NAMALWA (cell line): ENCODE measurements at regions not wholly inside any gene's neighbourhood (a gene's known extent, or its start where the extent isn't known, plus 50 kb on each side); places are given as distances from the start of the nearest gene placed in this dataset.

Experiments used
- DNase-seq: peaks from one replicate; pipeline ENCODE4 v3.0.0-alpha.2; 2015; ENCODE audit warnings: low spot score

DNA sequence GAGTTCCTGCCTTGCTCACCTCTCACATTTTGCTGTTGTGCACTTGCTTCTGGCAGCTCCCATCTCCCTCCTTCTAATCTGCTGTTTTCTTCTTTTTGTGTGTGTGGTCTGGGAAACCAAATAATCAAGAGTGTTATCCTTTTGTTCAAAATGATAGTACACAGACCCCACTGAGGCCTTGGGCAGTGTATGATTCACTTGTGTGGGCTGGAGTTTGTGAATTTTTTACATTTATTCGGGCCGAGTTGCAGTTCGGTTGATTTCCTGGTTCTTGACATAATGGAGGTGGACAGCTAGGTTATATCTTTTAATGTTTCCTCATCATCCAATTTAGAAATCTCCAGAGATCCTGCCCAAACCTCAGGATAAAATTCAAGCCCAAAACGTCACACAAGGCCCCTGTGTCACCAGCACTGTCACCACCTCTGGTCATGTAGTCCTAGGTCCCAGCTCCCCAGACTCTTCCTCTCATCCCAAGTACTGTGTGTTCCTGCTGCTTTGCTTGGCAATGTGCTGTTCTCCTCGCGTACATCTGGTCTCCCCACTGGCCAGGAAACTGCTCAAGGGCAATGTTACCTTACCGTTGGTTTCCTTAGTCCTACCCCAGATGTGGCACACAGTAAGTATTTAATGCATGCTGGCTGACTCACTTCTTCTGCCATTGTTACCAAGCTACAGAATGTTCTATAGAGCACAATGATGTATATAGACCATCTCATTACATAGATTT, 55.7 kb upstream of the PHACTR2 start:
- no peak for DNase-seq

DNA sequence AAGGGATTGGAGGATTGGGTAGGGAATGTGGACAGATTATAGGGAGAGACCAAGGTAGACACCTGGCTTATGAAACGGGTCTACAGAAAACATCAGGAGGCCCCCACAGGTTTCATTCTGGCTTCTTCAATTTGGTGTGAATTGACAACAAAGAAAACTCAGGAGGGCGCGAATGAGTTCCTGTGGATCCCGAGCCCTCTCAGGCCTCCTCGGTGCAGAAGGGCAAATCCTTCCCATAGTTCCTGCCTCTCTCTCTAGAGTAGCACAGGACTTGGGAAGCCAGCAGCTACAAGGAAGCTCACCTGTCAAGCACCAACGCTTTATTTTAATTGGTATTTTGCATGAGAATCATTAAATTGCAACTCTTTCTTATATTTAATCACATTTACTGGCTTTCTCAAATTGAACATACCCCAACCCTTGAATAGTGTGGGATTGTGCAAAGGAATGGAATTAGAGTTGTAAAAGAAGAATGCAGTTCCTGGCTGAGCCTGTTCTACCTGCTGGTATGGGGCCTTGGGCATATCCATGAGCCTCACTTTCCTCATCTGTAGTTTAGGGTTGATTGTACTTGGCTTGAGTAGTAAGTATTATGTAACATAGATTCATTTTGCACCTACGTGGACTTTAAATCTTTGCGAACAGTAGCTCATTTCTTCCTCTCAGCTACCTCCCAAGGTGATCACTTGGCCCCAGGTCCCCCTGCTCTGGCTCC, 56.4 kb upstream of the PHACTR2 start:
- DNase-seq, result no peak

DNA sequence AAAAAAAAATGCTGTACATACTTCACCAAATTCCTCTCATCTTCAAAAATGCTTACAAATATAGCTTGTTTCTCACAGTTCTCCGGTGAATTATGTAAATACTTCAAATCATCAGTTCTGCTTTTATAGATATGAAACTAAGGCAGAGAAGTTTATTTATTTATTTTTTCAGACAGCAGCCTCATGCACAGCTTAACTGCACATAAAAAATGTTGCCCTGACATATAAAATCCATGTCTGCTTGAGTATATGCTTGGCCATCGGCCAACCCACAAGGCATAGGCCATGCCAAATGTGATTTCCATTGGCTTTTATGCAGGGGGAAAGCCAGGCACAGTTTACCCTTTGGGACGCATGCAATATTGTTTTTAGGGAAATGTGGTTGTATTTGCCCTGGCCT, 57.3 kb upstream of the PHACTR2 start:
- peak; percentile 6 for DNase-seq

GRCh38 chr6:143619824-143620401, 57.9 kb upstream of the PHACTR2 start:
- no peak for DNase-seq

DNA sequence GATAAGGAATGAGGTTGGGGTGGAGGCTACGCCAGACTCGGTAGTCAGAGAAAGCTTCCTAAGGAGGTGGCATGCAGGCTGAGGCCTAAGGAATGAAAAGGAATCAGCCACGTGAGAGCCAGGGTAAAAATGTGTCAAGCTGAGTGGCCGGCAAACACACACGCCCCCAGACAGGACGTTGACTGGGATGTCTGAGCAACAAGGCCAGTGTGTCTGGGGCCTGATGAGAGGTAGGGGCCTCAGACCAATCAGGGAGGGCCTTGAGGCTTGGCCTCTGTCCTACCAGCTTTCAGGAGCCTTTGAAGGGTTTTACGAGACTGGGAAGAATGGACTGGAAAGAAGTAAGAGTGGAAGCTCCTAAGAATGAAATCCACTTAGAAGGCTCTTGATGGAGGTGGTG, 61.0 kb upstream of the PHACTR2 start:
- no peak for DNase-seq

DNA sequence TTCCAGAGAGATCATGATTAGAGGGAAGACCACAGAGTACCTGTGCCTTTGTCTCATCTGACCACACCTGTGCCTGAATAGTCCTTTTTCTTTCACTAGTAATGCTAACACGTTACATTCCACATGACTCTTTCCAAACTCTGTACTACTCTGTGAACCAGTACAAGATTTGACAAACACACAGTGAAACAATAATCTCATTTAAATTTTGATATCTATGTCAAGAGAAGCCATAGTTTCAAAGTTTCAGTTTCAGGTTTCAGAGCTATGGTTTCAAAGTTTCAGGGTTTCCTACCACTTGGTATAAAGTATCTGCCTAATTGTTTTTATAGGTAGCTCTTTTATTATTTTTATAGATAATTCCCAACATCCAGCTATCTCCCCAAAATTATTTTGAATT, 62.0 kb upstream of the PHACTR2 start:
- DNase-seq, result no peak

DNA sequence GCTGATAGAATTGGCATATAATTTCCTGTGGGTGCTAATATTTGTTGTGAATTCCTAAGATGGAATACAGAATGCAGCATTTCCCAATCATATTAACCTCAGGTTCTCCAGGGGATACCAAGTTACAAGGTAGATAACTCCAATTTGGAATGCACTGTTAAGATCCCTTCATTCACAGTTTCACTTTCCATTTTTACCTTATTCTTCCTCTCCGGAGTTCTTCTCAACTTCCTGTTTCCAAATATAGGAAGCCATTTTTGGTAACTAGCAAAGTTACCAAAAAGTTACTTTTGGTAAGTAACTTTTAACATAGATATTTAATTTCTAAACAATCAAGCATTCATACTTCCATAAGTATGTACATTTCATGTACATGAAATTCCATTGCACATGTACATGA, 63.5 kb upstream of the PHACTR2 start:
- no peak for DNase-seq

GRCh38 chr6:143613749-143614148, 64.0 kb upstream of the PHACTR2 start:
- no peak for DNase-seq

DNA sequence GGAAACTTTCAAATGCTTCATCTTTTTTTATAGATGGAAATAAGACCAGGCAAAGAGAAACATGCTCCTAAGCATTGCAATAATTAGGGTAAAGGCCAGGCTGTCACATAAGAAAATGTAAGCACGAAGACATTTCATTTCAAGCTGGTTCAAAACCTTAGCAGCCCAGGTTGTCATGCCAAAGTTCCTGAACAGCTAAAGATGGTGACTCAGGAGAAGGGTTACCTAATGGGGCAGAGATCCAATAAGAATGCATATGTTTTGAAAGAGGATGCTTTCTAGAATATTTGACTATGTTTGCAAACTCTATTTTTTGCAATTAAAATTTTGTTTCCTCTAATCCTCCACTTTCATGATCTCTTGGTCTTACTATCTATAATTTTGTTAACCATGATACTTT, 65.6 kb upstream of the PHACTR2 start:
- DNase-seq, result no peak

GRCh38 chr6:143611580-143611979, 66.2 kb upstream of the PHACTR2 start:
- DNase-seq, result no peak

- no peak for DNase-seq
Measured at GRCh38 chr6:143609972-143610371, 67.8 kb upstream of the PHACTR2 start.

- no peak for DNase-seq
Measured at GRCh38 chr6:143609501-143609900, 68.3 kb upstream of the PHACTR2 start.

DNA sequence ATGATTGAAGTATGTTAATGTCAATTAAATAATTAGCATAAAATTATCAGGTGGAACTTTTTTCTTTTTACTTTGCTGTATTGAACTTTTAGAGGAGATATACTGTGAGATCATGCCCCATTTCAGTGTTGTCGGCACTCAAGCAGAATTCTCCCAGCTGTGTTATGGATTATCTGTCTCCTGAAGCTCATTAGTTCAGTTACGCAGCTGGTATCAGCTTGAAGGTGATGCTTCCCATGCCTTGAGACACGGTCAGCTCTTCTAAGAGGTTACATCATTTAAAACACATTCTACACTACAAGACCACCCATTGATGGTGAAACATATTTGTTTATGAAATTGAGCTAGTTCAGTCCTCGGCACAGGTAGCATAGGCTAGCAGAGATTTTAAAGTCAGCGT, 68.9 kb upstream of the PHACTR2 start:
- no peak for DNase-seq

DNA sequence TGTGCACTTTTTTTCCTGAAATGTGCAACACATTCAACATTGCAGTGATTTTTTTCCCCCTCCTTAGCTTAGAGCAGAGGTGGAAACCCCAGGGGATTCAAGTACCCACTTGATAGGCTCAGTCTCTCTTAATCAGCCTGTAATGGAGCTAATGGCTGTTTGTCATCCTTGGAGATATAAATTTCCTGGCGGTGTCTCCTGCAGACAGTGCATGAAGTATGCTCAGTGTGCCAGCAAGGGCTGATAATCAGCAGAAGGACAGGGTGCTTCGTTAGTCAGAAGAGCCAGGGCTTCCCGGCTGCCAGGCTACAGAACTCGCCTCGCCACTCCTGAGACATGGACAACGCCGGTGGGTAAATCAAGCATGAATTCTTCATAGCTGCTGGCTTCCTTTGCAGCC, 69.8 kb upstream of the PHACTR2 start:
- DNase-seq, result no peak

DNA sequence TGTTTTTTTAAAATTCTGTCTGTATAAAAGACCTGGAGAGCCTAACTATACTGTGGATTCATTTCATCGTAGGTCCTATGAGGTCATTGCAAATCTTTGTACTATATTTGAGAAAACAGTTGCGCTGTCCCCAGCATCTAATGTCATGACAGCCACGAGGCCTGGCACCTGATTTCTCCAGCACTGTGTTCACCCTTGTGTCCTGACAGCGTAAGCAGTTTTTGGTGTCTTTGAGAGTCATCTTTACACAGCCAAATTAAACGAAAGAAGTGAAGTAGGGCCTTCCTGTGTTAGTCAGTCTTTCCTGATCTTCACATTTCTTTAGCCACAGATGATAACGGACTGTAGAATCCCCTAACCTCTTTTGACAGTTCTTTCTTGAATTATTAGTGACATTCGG, 70.6 kb upstream of the PHACTR2 start:
- no peak for DNase-seq

- no peak for DNase-seq
Measured at GRCh38 chr6:143605906-143606521, 71.8 kb upstream of the PHACTR2 start.

- no peak for DNase-seq
Measured at GRCh38 chr6:143603455-143603854, 74.3 kb upstream of the PHACTR2 start.

GRCh38 chr6:143601504-143601903, 76.3 kb upstream of the PHACTR2 start:
- no peak for DNase-seq

DNA sequence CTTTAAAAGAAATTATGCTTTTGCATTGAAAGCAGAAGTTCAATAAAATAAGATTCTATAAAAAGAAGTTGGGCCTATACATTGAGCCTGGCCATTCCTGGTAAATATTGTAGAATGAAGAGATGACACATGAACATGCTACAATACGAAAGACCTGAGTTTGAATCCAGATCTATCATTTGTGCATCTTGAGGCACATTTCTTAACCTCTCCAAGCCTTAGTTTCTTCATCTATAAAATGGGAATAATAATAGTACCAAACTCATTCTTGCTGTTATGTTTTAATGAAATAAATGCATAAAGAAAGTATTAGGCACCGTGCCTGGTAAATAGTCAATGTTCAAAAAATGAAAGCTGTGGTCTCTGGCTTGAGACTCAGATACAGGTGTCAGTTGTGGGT, 76.9 kb upstream of the PHACTR2 start:
- no peak for DNase-seq

- no peak for DNase-seq
Measured at GRCh38 chr6:143598466-143599080, 79.2 kb upstream of the PHACTR2 start.

GRCh38 chr6:143596866-143597265, 80.9 kb upstream of the PHACTR2 start:
- DNase-seq, result no peak

- no peak for DNase-seq
Measured at GRCh38 chr6:143595251-143596036, 82.3 kb upstream of the PHACTR2 start.
